Esophagus muscularis mucosa (tissue), 4 donors: ENCODE measurements at regions not wholly inside any gene's neighbourhood (a gene's known extent, or its start where the extent isn't known, plus 50 kb on each side); places are given as distances from the start of the nearest gene placed in this dataset.

Experiments
- DNase-seq: peaks from one replicate; pipeline ENCODE4 v3.0.0-alpha.2; 2017; ENCODE audit errors: extremely low spot score
- H3K27ac ChIP-seq, 4 donors: fragments of 200-600 bp; sonication (generic); replicated peaks in 1 of 4; 1 replicate in 3 of 4; 2 replicates in 1 of 4; pipeline ENCODE4 v1.5.1; 2016 to 2019; ENCODE audit warnings: mild to moderate bottlenecking in 1 of 4
- H3K27me3 ChIP-seq, 4 donors: fragments of 200-600 bp; sonication (generic); one replicate each; pipeline versions ENCODE4 v1.5.1 to v1.6.0; 2016 to 2019
- H3K36me3 ChIP-seq, 4 donors: fragments of 200-600 bp; sonication (generic); one replicate each; pipeline ENCODE4 v1.5.1; 2016 to 2019
- H3K4me1 ChIP-seq, 4 donors: fragments of 200-600 bp; sonication (generic); one replicate each; pipeline ENCODE4 v1.5.1; 2016 to 2019
- H3K4me3 ChIP-seq, 4 donors: fragments of 200-600 bp; sonication (generic); 1 replicate in 2 of 4; 2 replicates in 2 of 4; pipeline ENCODE4 v1.5.1; 2016 to 2019; ENCODE audit warnings: mild to moderate bottlenecking in 4 of 4, moderate library complexity in 1 of 4
- H3K9me3 ChIP-seq, 4 donors: fragments of 200-600 bp; sonication (generic); 1 replicate in 3 of 4; 2 replicates in 1 of 4; pipeline ENCODE4 v1.5.1; 2016 to 2019
- EP300 ChIP-seq: sonication (generic); formaldehyde crosslinking; IDR thresholded peaks from one replicate; pipeline ENCODE4 v1.6.1; 2017; ENCODE audit warnings: antibody characterized with exemption
- POLR2A ChIP-seq: fragments of 450-650 bp; IDR thresholded peaks from one replicate; pipeline ENCODE4 v1.6.1; 2017; ENCODE audit warnings: antibody characterized with exemption, moderate library complexity, mild to moderate bottlenecking, low read depth
- POLR2AphosphoS5 ChIP-seq, 2 donors: sonication (generic); formaldehyde crosslinking; IDR thresholded peaks; one replicate each; pipeline ENCODE4 v1.6.1; 2017; ENCODE audit warnings: antibody characterized with exemption in 2 of 2
- WGBS: methylation state at CpG from one replicate; pipeline ENCODE4 v1.1.5; 2018; 5-methylcytosine and 5-hydroxymethylcytosine counted together
- intact Hi-C: fragments of 100-400 bp; cut with DNase I; formaldehyde crosslinking; loops from one replicate; pipeline ENCODE4 v1.15.1; 2023
- TF ChIP-seq, protein P1 (sequence below), 3 experiments: fragments of 200-600 bp in 2 of 3; fragments of 450-650 bp in 1 of 3; sonication (generic) in 2 of 3; IDR thresholded peaks; one replicate each; pipeline ENCODE4 v1.5.1; 2017 to 2019; ENCODE audit warnings: antibody characterized with exemption in 3 of 3, mild to moderate bottlenecking in 2 of 3, moderate library complexity in 1 of 3

DNA sequence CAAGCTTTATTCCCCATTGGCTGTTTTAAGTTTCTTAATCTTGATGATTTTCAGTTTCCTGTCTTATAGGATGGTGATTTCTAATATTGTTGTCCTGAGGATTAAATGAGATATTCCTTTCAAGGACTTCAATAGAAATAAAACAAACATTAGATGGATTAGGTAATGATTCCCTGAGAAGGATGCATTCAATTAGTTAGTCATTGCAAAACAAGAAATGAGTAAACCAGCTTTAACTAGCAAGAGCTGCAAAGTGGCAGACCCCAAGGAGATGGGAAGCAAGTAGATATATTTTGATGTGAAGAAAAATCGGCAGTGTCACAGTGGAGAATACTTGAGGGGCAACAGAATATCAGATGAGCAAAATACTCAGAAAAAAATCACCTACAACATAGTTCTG, 849.1 kb downstream of the TUSC7 start:
- TF ChIP-seq EP300, result no peak
- no peak for TF ChIP-seq POLR2AphosphoS5 (IDR thresholded peaks at IDR 0.05)
- TF ChIP-seq POLR2A, result no peak
- TF ChIP-seq, protein P1, sequence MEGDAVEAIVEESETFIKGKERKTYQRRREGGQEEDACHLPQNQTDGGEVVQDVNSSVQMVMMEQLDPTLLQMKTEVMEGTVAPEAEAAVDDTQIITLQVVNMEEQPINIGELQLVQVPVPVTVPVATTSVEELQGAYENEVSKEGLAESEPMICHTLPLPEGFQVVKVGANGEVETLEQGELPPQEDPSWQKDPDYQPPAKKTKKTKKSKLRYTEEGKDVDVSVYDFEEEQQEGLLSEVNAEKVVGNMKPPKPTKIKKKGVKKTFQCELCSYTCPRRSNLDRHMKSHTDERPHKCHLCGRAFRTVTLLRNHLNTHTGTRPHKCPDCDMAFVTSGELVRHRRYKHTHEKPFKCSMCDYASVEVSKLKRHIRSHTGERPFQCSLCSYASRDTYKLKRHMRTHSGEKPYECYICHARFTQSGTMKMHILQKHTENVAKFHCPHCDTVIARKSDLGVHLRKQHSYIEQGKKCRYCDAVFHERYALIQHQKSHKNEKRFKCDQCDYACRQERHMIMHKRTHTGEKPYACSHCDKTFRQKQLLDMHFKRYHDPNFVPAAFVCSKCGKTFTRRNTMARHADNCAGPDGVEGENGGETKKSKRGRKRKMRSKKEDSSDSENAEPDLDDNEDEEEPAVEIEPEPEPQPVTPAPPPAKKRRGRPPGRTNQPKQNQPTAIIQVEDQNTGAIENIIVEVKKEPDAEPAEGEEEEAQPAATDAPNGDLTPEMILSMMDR (IDR thresholded peaks at IDR 0.05), result no peak
- Histone ChIP-seq H3K27me3 (no peaks in the 10 kb centered on the region), H3K4me1 (no peaks in the 10 kb centered on the region), H3K36me3 (no peaks in the 10 kb centered on the region), H3K4me3 (no peak overlapping the region), H3K27ac (no peak overlapping the region), H3K9me3 (no peaks in the 10 kb centered on the region)
- no peak for DNase-seq
- intact Hi-C loops, result no loop called here
- 90% methylated on average over 1 of the region's 1 CpG for WGBS

DNA sequence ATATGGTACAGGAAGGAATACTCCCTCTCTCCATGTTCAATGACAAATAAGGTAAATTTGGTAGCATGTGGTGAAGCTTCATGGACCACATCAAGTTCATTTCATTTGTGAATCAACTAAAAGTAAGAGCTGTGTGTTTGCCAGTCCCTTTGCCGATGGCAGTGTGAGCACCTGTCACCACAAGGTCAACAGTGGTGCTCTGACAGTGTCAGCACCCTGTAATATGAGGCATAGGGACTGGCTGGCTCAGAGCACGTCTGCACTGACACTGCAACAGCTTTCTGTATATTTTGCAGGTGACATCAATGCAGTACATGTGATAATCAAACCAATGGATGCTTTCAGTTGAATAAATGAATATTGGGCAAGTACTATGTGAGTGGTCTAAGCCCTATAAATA, 852.4 kb downstream of the TUSC7 start:
- intact Hi-C loops, result no loop called here
- no peak overlapping the region for H3K27ac ChIP-seq
- no peaks in the 10 kb centered on the region for H3K27me3 ChIP-seq
- TF ChIP-seq POLR2AphosphoS5 (IDR thresholded peaks at IDR 0.05) (no peak), EP300 (no peak), POLR2A (no peak)
- TF ChIP-seq, protein P1 (IDR thresholded peaks at IDR 0.05), result no peak
- H3K9me3 ChIP-seq, result no peaks in the 10 kb centered on the region
- no peaks in the 10 kb centered on the region for H3K4me1 ChIP-seq
- 55% methylated on average over 2 of the region's 2 CpGs for WGBS
- no peak overlapping the region for H3K4me3 ChIP-seq
- no peak for DNase-seq
- H3K36me3 ChIP-seq, result no peaks in the 10 kb centered on the region

DNA sequence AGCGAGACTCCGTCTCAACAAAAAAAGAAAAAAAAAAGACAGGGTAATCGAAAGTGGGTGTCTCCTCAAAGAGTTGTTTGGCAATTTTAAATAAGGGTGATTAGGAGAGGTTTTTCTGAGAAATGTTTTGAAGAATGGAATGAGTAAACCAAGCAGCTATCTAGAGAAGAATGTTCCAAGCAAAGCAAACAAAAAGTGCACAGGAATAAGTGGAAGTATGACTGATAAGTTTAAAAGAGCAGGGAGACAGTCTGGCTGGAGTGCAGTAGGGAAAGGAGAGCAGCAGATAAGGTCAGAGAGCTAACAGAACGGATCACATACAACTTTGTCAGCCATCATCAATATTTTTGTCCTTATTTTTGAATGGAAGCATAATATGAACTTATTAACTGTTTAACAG, 853.5 kb downstream of the TUSC7 start:
- no peak for DNase-seq
- 74% methylated on average over 4 of the region's 4 CpGs for WGBS
- Histone ChIP-seq H3K27me3 (no peaks in the 10 kb centered on the region), H3K9me3 (no peaks in the 10 kb centered on the region), H3K27ac (no peak overlapping the region), H3K4me1 (no peaks in the 10 kb centered on the region), H3K36me3 (no peaks in the 10 kb centered on the region), H3K4me3 (no peak overlapping the region)
- intact Hi-C loops, result no loop called here
- no peak for TF ChIP-seq EP300
- TF ChIP-seq, protein P1 (IDR thresholded peaks at IDR 0.05), result no peak

DNA sequence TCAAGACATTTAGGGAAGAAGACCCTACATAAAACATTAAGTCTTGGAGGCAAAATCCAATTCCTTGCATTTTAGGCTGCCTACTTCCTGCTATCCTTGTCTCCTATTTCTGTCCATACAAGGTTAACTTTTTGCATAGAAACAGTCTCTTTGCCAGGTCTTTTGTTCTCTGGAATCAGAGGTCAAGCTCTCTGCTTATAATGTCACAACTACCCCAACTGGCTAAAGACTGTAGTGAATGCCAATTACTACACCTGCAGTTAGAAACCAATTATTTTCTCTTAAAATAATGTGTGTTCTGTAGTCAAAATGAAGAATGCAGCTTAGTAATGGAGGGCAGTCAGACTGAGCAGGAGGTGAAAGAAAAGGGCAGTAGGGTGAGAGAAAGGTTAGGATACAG, 856.2 kb downstream of the TUSC7 start:
- no peaks in the 10 kb centered on the region for H3K4me1 ChIP-seq
- H3K27me3 ChIP-seq, result no peaks in the 10 kb centered on the region
- H3K9me3 ChIP-seq, result no peaks in the 10 kb centered on the region
- TF ChIP-seq, protein P1 (IDR thresholded peaks at IDR 0.05), result no peak
- no peak for TF ChIP-seq EP300
- no peak for TF ChIP-seq POLR2AphosphoS5 (IDR thresholded peaks at IDR 0.05)
- TF ChIP-seq POLR2A, result no peak
- no peak for DNase-seq
- intact Hi-C loops, result no loop called here
- no peak overlapping the region for H3K4me3 ChIP-seq
- H3K36me3 ChIP-seq, result no peaks in the 10 kb centered on the region
- H3K27ac ChIP-seq, result no peak overlapping the region

DNA sequence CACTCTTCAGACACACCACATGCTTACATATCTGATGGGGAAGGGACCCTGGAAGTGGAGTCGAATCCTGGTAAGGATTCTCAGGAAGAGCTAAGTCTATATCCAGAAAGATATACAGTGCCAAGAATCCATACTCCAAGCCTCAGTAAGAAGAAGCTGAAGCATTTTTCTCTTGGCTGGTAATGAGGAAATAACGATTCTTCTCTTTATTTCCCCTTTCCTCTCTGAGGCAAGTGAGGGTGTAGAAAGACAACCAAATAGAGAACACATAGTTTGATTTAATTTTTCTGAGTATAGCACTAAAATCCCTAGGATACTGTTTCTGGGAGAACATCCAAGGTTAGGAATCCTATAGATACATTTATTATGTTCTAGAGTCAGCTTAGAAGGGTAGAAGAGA, 857.3 kb downstream of the TUSC7 start:
- H3K36me3 ChIP-seq, result no peaks in the 10 kb centered on the region
- intact Hi-C loops, result no loop called here
- H3K4me3 ChIP-seq, result no peak overlapping the region
- no peaks in the 10 kb centered on the region for H3K27me3 ChIP-seq
- 67% methylated on average over 2 of the region's 2 CpGs for WGBS
- H3K4me1 ChIP-seq, result no peaks in the 10 kb centered on the region
- H3K9me3 ChIP-seq, result no peaks in the 10 kb centered on the region
- no peak for TF ChIP-seq POLR2A
- TF ChIP-seq POLR2AphosphoS5 (IDR thresholded peaks at IDR 0.05), result no peak
- TF ChIP-seq EP300, result no peak
- TF ChIP-seq, protein P1 (IDR thresholded peaks at IDR 0.05), result no peak
- no peak overlapping the region for H3K27ac ChIP-seq
- no peak for DNase-seq
